Activated CD4-positive, alpha-beta T cell treated with anti-CD3 and anti-CD28 coated beads for 1 hour (primary cell): ENCODE measurements at regions not wholly inside any gene's neighbourhood (a gene's known extent, or its start where the extent isn't known, plus 50 kb on each side); places are given as distances from the start of the nearest gene placed in this dataset.

Experiments used
- DNase-seq: peaks from one replicate; pipeline ENCODE4 v3.0.0-alpha.2; 2020

- no peak for DNase-seq
Observed at GRCh38 chr3:107062310-107062709, 314.9 kb upstream of the CCDC54 start.

GRCh38 chr3:107062787-107063186, 314.5 kb upstream of the CCDC54 start:
- no peak for DNase-seq

GRCh38 chr3:107063351-107063750, 313.9 kb upstream of the CCDC54 start:
- no peak for DNase-seq

- peak; percentile 12 for DNase-seq
Observed at GRCh38 chr3:107064405-107065060, 312.7 kb upstream of the CCDC54 start.

- no peak for DNase-seq
Observed at GRCh38 chr3:107065094-107065861, 312.0 kb upstream of the CCDC54 start.

GRCh38 chr3:107067421-107067820, 309.8 kb upstream of the CCDC54 start:
- DNase-seq: no peak

- DNase-seq: no peak
Observed at GRCh38 chr3:107068980-107069379, 308.3 kb upstream of the CCDC54 start.

- DNase-seq: no peak
Observed at GRCh38 chr3:107076946-107077345, 300.3 kb upstream of the CCDC54 start.

- DNase-seq: no peak
Observed at GRCh38 chr3:107077391-107077790, 299.8 kb upstream of the CCDC54 start.

GRCh38 chr3:107082527-107082926, 294.7 kb upstream of the CCDC54 start:
- DNase-seq: no peak

- DNase-seq: no peak
Observed at GRCh38 chr3:107085261-107085660, 292.0 kb upstream of the CCDC54 start.

GRCh38 chr3:107092121-107092520, 285.1 kb upstream of the CCDC54 start:
- DNase-seq: no peak

- no peak for DNase-seq
Observed at GRCh38 chr3:107098864-107099263, 278.4 kb upstream of the CCDC54 start.

GRCh38 chr3:107100137-107100536, 277.1 kb upstream of the CCDC54 start:
- DNase-seq: no peak

GRCh38 chr3:107100573-107100972, 276.7 kb upstream of the CCDC54 start:
- DNase-seq: no peak

GRCh38 chr3:107103786-107104185, 273.5 kb upstream of the CCDC54 start:
- no peak for DNase-seq

- DNase-seq: no peak
Observed at GRCh38 chr3:107106316-107106715, 270.9 kb upstream of the CCDC54 start.

- no peak for DNase-seq
Observed at GRCh38 chr3:107106907-107107306, 270.3 kb upstream of the CCDC54 start.

- no peak for DNase-seq
Observed at GRCh38 chr3:107110596-107111305, 266.5 kb upstream of the CCDC54 start.

GRCh38 chr3:107111872-107112271, 265.4 kb upstream of the CCDC54 start:
- DNase-seq: no peak

GRCh38 chr3:107112356-107112755, 264.9 kb upstream of the CCDC54 start:
- no peak for DNase-seq

GRCh38 chr3:107116251-107116650, 261.0 kb upstream of the CCDC54 start:
- no peak for DNase-seq

GRCh38 chr3:107117156-107117555, 260.1 kb upstream of the CCDC54 start:
- DNase-seq: no peak
